Fibroblast of lung (primary cell): ENCODE measurements at regions not wholly inside any gene's neighbourhood (a gene's known extent, or its start where the extent isn't known, plus 50 kb on each side); places are given as distances from the start of the nearest gene placed in this dataset.

ENCODE experiments used
- DNase-seq, 2 donors: peaks; one replicate each; pipeline versions ENCODE4 v3.0.0 to v3.0.0-alpha.2; 2010; ENCODE audit warnings: low read depth in 2 of 2
- H2AFZ ChIP-seq: 2 replicates; pipeline ENCODE4 v1.5.1; 2012; ENCODE audit warnings: low read length, control low read depth, inconsistent platforms
- H3K27ac ChIP-seq: 2 replicates; pipeline ENCODE4 v1.5.1; 2011; ENCODE audit warnings: low read length, control low read depth; ENCODE audit not compliant: insufficient read depth
- H3K27me3 ChIP-seq: 2 replicates; pipeline ENCODE4 v1.5.1; 2011; ENCODE audit warnings: mild to moderate bottlenecking, low read length; ENCODE audit not compliant: control insufficient read depth, insufficient read depth
- H3K36me3 ChIP-seq: 2 replicates; pipeline ENCODE4 v1.5.1; 2011; ENCODE audit warnings: low read length; ENCODE audit not compliant: control insufficient read depth, insufficient read depth
- H3K4me1 ChIP-seq: 2 replicates; pipeline ENCODE4 v1.5.1; 2011; ENCODE audit warnings: low read length; ENCODE audit not compliant: control insufficient read depth, insufficient read depth; ENCODE audit errors: extremely low read depth
- H3K4me2 ChIP-seq: 2 replicates; pipeline ENCODE4 v1.5.1; 2011; ENCODE audit warnings: low read length, control low read depth; ENCODE audit not compliant: insufficient read depth; ENCODE audit errors: extremely low read depth
- H3K4me3 ChIP-seq, 4 experiments: fragments of 200-600 bp in 1 of 4; sonication (generic) in 1 of 4; replicated peaks in 1 of 4; 2 replicates each; pipeline ENCODE4 v1.5.1; 2011 to 2016; ENCODE audit warnings: low read length in 4 of 4, low read depth in 3 of 4, mild to moderate bottlenecking in 3 of 4, control low read depth in 2 of 4, inconsistent platforms in 1 of 4, mixed read lengths in 1 of 4; ENCODE audit not compliant: insufficient read depth in 1 of 4; ENCODE audit errors: control extremely low read depth in 1 of 4
- H3K79me2 ChIP-seq: 2 replicates; pipeline ENCODE4 v1.5.1; 2012; ENCODE audit warnings: mild to moderate bottlenecking, low read length, inconsistent platforms; ENCODE audit not compliant: control insufficient read depth, insufficient read depth
- H3K9ac ChIP-seq: 2 replicates; pipeline ENCODE4 v1.5.1; 2011; ENCODE audit warnings: mild to moderate bottlenecking, low read length, control low read depth; ENCODE audit not compliant: insufficient read depth
- H3K9me3 ChIP-seq: 2 replicates; pipeline ENCODE4 v1.5.1; 2012; ENCODE audit warnings: low read depth, low read length; ENCODE audit not compliant: control insufficient read depth, insufficient read depth
- H4K20me1 ChIP-seq: 2 replicates; pipeline ENCODE4 v1.5.1; 2011; ENCODE audit warnings: low read length; ENCODE audit not compliant: control insufficient read depth, insufficient read depth; ENCODE audit errors: extremely low read depth
- EZH2 ChIP-seq: IDR thresholded peaks from 2 replicates; pipeline ENCODE4 v1.5.1; 2012; ENCODE audit warnings: low read length, control low read depth, mild to moderate bottlenecking; ENCODE audit errors: missing control alignments
- TF ChIP-seq, protein P1 (sequence below), 2 donors: IDR thresholded peaks in 1 of 2; conservative IDR thresholded peaks in 1 of 2; 1 replicate in 1 of 2; 2 replicates in 1 of 2; pipeline ENCODE4 v1.5.1; 2011 to 2012; ENCODE audit warnings: low read length in 2 of 2, control low read depth in 1 of 2, inconsistent platforms in 1 of 2, low read depth in 1 of 2, mild to moderate bottlenecking in 1 of 2

DNA sequence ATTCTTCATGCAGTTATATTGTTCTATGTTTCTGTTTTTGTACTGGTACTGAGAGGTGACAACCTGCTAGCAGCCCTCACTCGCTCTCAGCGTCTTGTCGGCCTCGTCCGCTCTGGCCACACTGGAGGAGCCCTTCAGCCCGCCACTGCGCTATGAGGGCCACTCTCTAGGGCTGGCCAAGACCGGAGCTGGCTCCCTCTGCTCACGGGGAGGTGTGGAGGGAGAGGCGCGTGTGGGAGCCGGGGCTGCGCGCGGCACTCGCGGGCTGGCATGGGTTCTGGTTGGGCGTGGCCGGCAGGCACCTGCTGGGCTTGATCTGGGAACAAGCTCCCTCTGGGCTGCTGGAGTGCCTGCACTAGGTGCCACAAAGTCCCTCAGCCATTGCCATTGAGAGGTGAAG is 1323.8 kb upstream of the EYS start:
- Histone ChIP-seq H3K9me3 (no peaks in the 10 kb centered on the region), H3K4me3 (no peak overlapping the region), H2AFZ (no peak overlapping the region), H4K20me1 (no peaks in the 10 kb centered on the region), H3K4me1 (no peaks in the 10 kb centered on the region), H3K9ac (no peak overlapping the region), H3K79me2 (no peaks in the 10 kb centered on the region), H3K36me3 (no peaks in the 10 kb centered on the region), H3K27me3 (no peaks in the 10 kb centered on the region), H3K27ac (no peak overlapping the region), H3K4me2 (no peak overlapping the region)
- no peak for TF ChIP-seq EZH2
- TF ChIP-seq, protein P1, sequence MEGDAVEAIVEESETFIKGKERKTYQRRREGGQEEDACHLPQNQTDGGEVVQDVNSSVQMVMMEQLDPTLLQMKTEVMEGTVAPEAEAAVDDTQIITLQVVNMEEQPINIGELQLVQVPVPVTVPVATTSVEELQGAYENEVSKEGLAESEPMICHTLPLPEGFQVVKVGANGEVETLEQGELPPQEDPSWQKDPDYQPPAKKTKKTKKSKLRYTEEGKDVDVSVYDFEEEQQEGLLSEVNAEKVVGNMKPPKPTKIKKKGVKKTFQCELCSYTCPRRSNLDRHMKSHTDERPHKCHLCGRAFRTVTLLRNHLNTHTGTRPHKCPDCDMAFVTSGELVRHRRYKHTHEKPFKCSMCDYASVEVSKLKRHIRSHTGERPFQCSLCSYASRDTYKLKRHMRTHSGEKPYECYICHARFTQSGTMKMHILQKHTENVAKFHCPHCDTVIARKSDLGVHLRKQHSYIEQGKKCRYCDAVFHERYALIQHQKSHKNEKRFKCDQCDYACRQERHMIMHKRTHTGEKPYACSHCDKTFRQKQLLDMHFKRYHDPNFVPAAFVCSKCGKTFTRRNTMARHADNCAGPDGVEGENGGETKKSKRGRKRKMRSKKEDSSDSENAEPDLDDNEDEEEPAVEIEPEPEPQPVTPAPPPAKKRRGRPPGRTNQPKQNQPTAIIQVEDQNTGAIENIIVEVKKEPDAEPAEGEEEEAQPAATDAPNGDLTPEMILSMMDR (conservative IDR thresholded peaks at IDR 0.05 in 1 of 2, IDR thresholded peaks at IDR 0.05 in 1 of 2; ENCODE audit: low read depth in 1 of 2, low read length in 2 of 2), result no peak
- no peak for DNase-seq

DNA sequence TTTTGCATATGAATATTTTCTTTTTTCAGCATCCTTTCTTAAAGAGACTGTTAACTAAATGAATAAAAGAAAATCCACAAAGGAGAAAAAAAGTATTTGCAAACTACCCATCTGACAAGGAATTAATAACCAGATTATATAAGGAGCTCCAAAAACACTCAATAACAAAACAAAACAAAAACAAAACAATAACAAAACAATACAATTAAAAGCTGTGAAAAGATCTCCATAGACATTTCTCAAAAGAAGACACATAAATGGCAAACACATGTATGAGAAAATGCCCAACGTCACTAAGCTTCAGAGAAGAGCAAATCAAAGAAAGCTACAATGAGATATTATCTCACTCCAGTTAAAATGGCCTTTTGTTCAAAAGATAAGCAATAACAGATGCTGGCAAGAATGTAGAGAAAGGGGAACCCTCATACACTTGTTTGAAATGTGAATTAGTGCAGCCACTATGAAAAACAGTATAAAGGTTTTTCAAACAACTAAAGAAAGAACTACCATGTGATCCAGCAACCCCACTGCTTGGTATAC is 1310.0 kb upstream of the EYS start:
- H3K4me1 ChIP-seq, result no peaks in the 10 kb centered on the region
- H3K36me3 ChIP-seq, result no peaks in the 10 kb centered on the region
- H3K27ac ChIP-seq, result no peak overlapping the region
- no peaks in the 10 kb centered on the region for H4K20me1 ChIP-seq
- no peaks in the 10 kb centered on the region for H3K9me3 ChIP-seq
- H3K9ac ChIP-seq, result no peak overlapping the region
- H2AFZ ChIP-seq, result no peak overlapping the region
- no peaks in the 10 kb centered on the region for H3K79me2 ChIP-seq
- H3K27me3 ChIP-seq, result no peaks in the 10 kb centered on the region
- no peak overlapping the region for H3K4me3 ChIP-seq
- H3K4me2 ChIP-seq, result no peak overlapping the region
- no peak for TF ChIP-seq EZH2
- TF ChIP-seq, protein P1 (conservative IDR thresholded peaks at IDR 0.05 in 1 of 2, IDR thresholded peaks at IDR 0.05 in 1 of 2; ENCODE audit: low read depth in 1 of 2, low read length in 2 of 2), result no peak
- DNase-seq, result no peak

GRCh38 chr6:67011441-67011840 is 1304.4 kb upstream of the EYS start:
- H3K9ac ChIP-seq, result no peak overlapping the region
- no peaks in the 10 kb centered on the region for H3K36me3 ChIP-seq
- no peaks in the 10 kb centered on the region for H3K4me1 ChIP-seq
- H3K4me2 ChIP-seq, result no peak overlapping the region
- no peaks in the 10 kb centered on the region for H3K9me3 ChIP-seq
- no peaks in the 10 kb centered on the region for H3K27me3 ChIP-seq
- DNase-seq, result peak in 1 of 2 donors; percentile 1
- no peak overlapping the region for H3K27ac ChIP-seq
- no peak overlapping the region for H2AFZ ChIP-seq
- no peaks in the 10 kb centered on the region for H3K79me2 ChIP-seq
- TF ChIP-seq, protein P1 (conservative IDR thresholded peaks at IDR 0.05 in 1 of 2, IDR thresholded peaks at IDR 0.05 in 1 of 2; ENCODE audit: low read depth in 1 of 2, low read length in 2 of 2), result no peak
- no peak overlapping the region for H3K4me3 ChIP-seq
- H4K20me1 ChIP-seq, result no peaks in the 10 kb centered on the region
